ENCODE measurements at regions not wholly inside any gene's neighbourhood (a gene's known extent, or its start where the extent isn't known, plus 50 kb on each side); places are given as distances from the start of the nearest gene placed in this dataset.
"Not testable (repeated sequence)": the region's sequence is repeated elsewhere in the genome, so short reads cannot be mapped to it uniquely, and the experiment has no call there.

- TF ChIP-seq, protein P1, sequence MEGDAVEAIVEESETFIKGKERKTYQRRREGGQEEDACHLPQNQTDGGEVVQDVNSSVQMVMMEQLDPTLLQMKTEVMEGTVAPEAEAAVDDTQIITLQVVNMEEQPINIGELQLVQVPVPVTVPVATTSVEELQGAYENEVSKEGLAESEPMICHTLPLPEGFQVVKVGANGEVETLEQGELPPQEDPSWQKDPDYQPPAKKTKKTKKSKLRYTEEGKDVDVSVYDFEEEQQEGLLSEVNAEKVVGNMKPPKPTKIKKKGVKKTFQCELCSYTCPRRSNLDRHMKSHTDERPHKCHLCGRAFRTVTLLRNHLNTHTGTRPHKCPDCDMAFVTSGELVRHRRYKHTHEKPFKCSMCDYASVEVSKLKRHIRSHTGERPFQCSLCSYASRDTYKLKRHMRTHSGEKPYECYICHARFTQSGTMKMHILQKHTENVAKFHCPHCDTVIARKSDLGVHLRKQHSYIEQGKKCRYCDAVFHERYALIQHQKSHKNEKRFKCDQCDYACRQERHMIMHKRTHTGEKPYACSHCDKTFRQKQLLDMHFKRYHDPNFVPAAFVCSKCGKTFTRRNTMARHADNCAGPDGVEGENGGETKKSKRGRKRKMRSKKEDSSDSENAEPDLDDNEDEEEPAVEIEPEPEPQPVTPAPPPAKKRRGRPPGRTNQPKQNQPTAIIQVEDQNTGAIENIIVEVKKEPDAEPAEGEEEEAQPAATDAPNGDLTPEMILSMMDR (IDR thresholded peaks at IDR 0.05; ENCODE audit: borderline replicate concordance, control extremely low read depth, extremely low read depth, insufficient read depth, missing control alignments) = peak; percentile 57
- in situ Hi-C loops (cut with MboI; ENCODE audit: low sequenced_read_pairs, unreplicated experiment) = no loop called here
- peak; percentile 43 for DNase-seq (ENCODE audit: low spot score)
These were observed 254.0 kb upstream of the USP15 start for GRCh38 chr12:62006076-62006732.

GRCh38 chr12:62008703-62009102 is 251.5 kb upstream of the USP15 start:
- TF ChIP-seq, protein P1 (IDR thresholded peaks at IDR 0.05; ENCODE audit: borderline replicate concordance, control extremely low read depth, extremely low read depth, insufficient read depth, missing control alignments) = no peak
- in situ Hi-C loops (cut with MboI; ENCODE audit: low sequenced_read_pairs, unreplicated experiment) = no loop called here
- DNase-seq (ENCODE audit: low spot score) = no peak

DNA sequence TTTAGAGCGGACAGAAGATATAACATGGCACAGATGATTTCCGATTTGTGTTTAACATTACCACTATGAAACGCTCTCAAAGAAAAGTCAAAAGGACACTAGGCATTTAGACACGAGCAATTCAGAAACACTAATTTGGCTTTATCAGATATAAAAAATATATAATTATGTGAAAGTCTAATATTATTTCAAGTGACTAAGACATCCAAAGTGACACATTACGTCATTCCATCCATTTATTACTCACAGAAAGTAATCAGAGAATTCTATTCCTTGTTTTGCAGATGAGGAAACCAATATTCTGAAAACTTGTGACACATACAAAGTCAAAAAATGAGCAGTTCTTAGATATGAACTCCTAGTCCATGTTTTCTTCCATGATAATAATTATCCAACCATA is 250.8 kb upstream of the USP15 start:
- in situ Hi-C loops (cut with MboI; ENCODE audit: low sequenced_read_pairs, unreplicated experiment) = no loop called here
- TF ChIP-seq, protein P1 (IDR thresholded peaks at IDR 0.05; ENCODE audit: borderline replicate concordance, control extremely low read depth, extremely low read depth, insufficient read depth, missing control alignments) = no peak
- no peak for DNase-seq (ENCODE audit: low spot score)

GRCh38 chr12:62010331-62010906 is 249.8 kb upstream of the USP15 start:
- in situ Hi-C loops (cut with MboI; ENCODE audit: low sequenced_read_pairs, unreplicated experiment) = not testable (repeated sequence)

DNA sequence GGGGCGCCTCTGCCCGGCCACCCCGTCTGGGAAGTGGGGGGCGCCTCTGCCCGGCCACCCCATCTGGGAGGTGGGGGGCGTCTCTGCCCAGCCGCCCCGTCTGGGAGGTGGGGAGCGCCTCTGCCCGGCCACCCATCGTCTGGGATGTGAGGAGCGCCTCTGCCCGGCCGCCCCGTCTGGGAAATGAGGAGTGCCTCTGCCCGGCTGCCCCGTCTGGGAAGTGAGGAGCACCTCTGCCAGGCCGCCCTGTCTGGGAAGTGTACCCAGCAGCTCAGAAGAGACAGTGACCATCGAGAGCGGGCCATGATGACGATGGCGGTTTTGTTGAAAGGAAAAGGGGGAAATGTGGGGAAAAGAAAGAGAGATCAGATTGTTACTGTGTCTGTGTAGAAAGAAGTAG is 249.2 kb upstream of the USP15 start:
- DNase-seq (ENCODE audit: low spot score); in situ Hi-C loops (cut with MboI; ENCODE audit: low sequenced_read_pairs, unreplicated experiment): not testable (repeated sequence)

More at GRCh38 chr12:62010331-62010906, 249.8 kb upstream of the USP15 start:
- DNase-seq (ENCODE audit: low spot score) = not testable (repeated sequence)

GRCh38 chr12:62014330-62014729 is 245.9 kb upstream of the USP15 start:
- TF ChIP-seq, protein P1 (IDR thresholded peaks at IDR 0.05; ENCODE audit: borderline replicate concordance, control extremely low read depth, extremely low read depth, insufficient read depth, missing control alignments) = no peak
- DNase-seq (ENCODE audit: low spot score) = no peak
- in situ Hi-C loops (cut with MboI; ENCODE audit: low sequenced_read_pairs, unreplicated experiment) = no loop called here

DNA sequence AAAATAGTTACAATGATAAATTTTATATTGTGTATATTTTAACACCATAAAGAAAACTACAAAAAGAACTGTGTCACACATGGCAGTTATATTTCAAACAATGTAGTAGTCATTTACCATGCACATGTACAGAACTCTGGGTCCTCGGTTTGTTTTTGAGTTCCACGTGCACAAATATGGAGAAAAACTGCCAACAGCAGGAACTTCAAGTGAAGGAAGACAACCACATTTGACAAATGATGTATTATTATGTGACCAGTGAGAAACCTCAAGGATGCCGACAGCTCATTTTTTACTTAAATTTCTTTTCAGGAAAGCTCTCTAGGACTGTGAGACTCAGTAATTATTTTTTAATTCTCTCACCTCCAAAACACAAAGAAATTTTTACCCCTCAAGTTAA is 244.2 kb upstream of the USP15 start:
- no peak for DNase-seq (ENCODE audit: low spot score)
- TF ChIP-seq, protein P1 (IDR thresholded peaks at IDR 0.05; ENCODE audit: borderline replicate concordance, control extremely low read depth, extremely low read depth, insufficient read depth, missing control alignments) = no peak
- in situ Hi-C loops (cut with MboI; ENCODE audit: low sequenced_read_pairs, unreplicated experiment) = no loop called here

Measured in GM13976 (cell line).